Sigmoid colon (tissue), 6 donors: ENCODE measurements at regions not wholly inside any gene's neighbourhood (a gene's known extent, or its start where the extent isn't known, plus 50 kb on each side); places are given as distances from the start of the nearest gene placed in this dataset.
"Not testable (repeated sequence)": the region's sequence is repeated elsewhere in the genome, so short reads cannot be mapped to it uniquely, and the experiment has no call there.

Experiments
- DNase-seq: peaks from one replicate; pipeline ENCODE4 v3.0.0-alpha.2; 2019
- H3K27ac ChIP-seq, 4 donors: fragments of 200-600 bp; sonication (generic); one replicate each; pipeline ENCODE4 v1.5.1; 2016 to 2019; ENCODE audit warnings: mild to moderate bottlenecking in 1 of 4
- H3K27me3 ChIP-seq, 3 donors: fragments of 200-600 bp; sonication (generic); one replicate each; pipeline ENCODE4 v1.5.1; 2019; ENCODE audit warnings: mild to moderate bottlenecking in 1 of 3
- H3K36me3 ChIP-seq, 4 donors: fragments of 200-600 bp; sonication (generic); one replicate each; pipeline ENCODE4 v1.5.1; 2016 to 2019
- H3K4me1 ChIP-seq, 4 donors: fragments of 200-600 bp; sonication (generic); one replicate each; pipeline ENCODE4 v1.5.1; 2017 to 2019
- H3K4me3 ChIP-seq, 4 donors: fragments of 200-600 bp; sonication (generic); one replicate each; pipeline ENCODE4 v1.5.1; 2017 to 2019; ENCODE audit warnings: mild to moderate bottlenecking in 2 of 4, moderate library complexity in 1 of 4
- H3K9me3 ChIP-seq, 4 donors: fragments of 200-600 bp in 3 of 4; sonication (generic) in 3 of 4; one replicate each; pipeline versions ENCODE4 v1.5.1 to v1.6.1; 2013 to 2019
- CTCF ChIP-seq, 4 experiments: fragments of 450-650 bp in 3 of 4; fragments of 200-600 bp in 1 of 4; IDR thresholded peaks; one replicate each; pipeline ENCODE4 v1.5.1; 2016 to 2019; ENCODE audit warnings: antibody characterized with exemption in 4 of 4, mild to moderate bottlenecking in 3 of 4, moderate library complexity in 2 of 4
- EP300 ChIP-seq, 4 donors: sonication (generic); formaldehyde crosslinking; IDR thresholded peaks; one replicate each; pipeline ENCODE4 v1.6.1; 2017; ENCODE audit warnings: antibody characterized with exemption in 4 of 4
- POLR2A ChIP-seq, 2 donors: fragments of 450-650 bp; IDR thresholded peaks; one replicate each; pipeline ENCODE4 v1.6.1; 2016; ENCODE audit warnings: antibody characterized with exemption in 2 of 2, mild to moderate bottlenecking in 2 of 2, moderate library complexity in 2 of 2
- POLR2AphosphoS5 ChIP-seq, 4 donors: sonication (generic); formaldehyde crosslinking; IDR thresholded peaks; one replicate each; pipeline ENCODE4 v1.6.1; 2017; ENCODE audit warnings: antibody characterized with exemption in 4 of 4
- WGBS, 2 donors: extraction: QIAGEN DNeasy Blood & Tissue Kit; methylation state at CpG; one replicate each; pipeline ENCODE4 v1.1.7; 2013; 5-methylcytosine and 5-hydroxymethylcytosine counted together
- intact Hi-C: fragments of 100-400 bp; cut with DNase I; formaldehyde crosslinking; loops from one replicate; pipeline ENCODE4 v1.15.1; 2023
- donor health status: healthy with polysubstance abuse.
- donor health status: healthy.

GRCh38 chrX:30995705-30996104 lies 76.1 kb downstream of the FTHL17 start:
- H3K4me1 ChIP-seq, result no peaks in the 10 kb centered on the region
- H3K4me3 ChIP-seq, result no peak overlapping the region
- H3K27ac ChIP-seq, result no peak overlapping the region
- no peaks in the 10 kb centered on the region for H3K36me3 ChIP-seq
- 93 to 95% methylated on average over 3 of the region's 3 CpGs for WGBS, 2 donors
- intact Hi-C loops, result no loop called here
- H3K9me3 ChIP-seq, result no peaks in the 10 kb centered on the region
- no peaks in the 10 kb centered on the region for H3K27me3 ChIP-seq
- TF ChIP-seq POLR2A (IDR thresholded peaks at IDR 0.05) (no peak), EP300 (IDR thresholded peaks at IDR 0.05) (no peak), CTCF (IDR thresholded peaks at IDR 0.05) (no peak), POLR2AphosphoS5 (IDR thresholded peaks at IDR 0.05) (no peak)
- no peak for DNase-seq

DNA sequence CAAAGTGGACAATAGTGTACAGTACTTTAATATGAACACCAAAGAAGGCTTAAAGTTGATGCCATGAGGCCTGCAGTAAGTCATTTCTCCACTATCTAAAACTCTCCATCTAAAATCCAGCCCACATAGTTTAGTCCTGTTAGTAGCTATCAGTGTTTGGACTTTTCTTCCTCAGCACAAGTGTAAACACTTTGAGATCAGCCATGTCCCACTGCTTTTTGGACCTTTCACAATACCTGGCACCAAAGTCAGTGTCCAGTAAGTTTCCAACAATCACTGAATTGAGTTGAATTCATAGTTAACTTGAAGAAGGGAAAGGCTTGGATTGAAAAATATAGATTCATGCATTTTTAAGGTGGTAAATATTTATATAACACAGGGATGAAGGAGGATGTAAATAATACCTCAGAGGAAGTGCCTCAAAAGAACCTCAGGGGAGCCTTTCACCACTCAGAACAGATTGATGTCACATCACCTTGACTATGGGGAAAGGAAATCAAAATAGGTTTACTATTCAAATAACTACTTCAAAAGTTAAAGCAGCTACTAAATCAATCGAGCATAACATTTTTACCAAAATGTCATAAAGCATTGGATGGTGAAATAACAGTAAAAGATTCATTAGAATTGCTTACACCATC lies 76.7 kb downstream of the FTHL17 start:
- intact Hi-C loops, result no loop called here
- Histone ChIP-seq H3K4me3 (no peak overlapping the region), H3K9me3 (no peaks in the 10 kb centered on the region), H3K27me3 (no peaks in the 10 kb centered on the region), H3K36me3 (no peaks in the 10 kb centered on the region), H3K4me1 (no peaks in the 10 kb centered on the region), H3K27ac (no peak overlapping the region)
- no peak for DNase-seq
- WGBS, 2 donors, result 57 to 61% methylated on average over 1 of the region's 1 CpG
- no peak for TF ChIP-seq CTCF (IDR thresholded peaks at IDR 0.05)
- no peak for TF ChIP-seq POLR2A (IDR thresholded peaks at IDR 0.05)
- no peak for TF ChIP-seq EP300 (IDR thresholded peaks at IDR 0.05)
- no peak for TF ChIP-seq POLR2AphosphoS5 (IDR thresholded peaks at IDR 0.05)

GRCh38 chrX:30994018-30994417 lies 77.8 kb downstream of the FTHL17 start:
- H3K9me3 ChIP-seq, DNase-seq, H3K4me1 ChIP-seq, H3K4me3 ChIP-seq, H3K36me3 ChIP-seq, H3K27me3 ChIP-seq, intact Hi-C loops, H3K27ac ChIP-seq: not testable (repeated sequence)
- 97 to 100% methylated on average over 1 of the region's 1 CpG for WGBS, 2 donors

DNA sequence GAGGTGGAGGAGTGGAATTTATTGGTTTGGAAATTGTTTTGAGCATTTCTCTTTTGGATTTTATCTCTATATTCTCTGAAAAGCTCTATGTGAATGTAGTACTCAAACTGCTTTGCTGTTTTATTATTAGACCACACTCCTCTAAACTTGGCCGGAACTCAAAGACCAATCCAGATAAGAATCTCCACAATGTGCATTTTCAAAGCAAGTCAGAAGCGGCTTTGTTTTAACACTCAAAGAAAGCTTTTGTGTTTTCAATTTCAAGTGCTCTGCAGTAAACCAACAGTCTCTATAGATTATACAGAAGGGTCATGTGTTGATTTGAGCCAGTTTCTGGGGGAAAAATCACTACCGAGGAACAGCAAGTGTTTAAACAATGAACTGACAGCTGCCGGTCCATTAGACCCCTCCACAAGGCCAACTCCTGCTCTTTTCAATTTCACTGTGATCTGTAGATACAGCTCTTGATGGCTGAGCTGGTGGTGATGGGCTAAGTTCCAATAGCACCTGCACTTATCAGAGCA lies 79.4 kb downstream of the FTHL17 start:
- DNase-seq, result no peak
- Histone ChIP-seq H3K36me3 (no peaks in the 10 kb centered on the region), H3K27me3 (no peaks in the 10 kb centered on the region), H3K4me1 (no peaks in the 10 kb centered on the region), H3K4me3 (no peak overlapping the region), H3K27ac (no peak overlapping the region), H3K9me3 (no peaks in the 10 kb centered on the region)
- intact Hi-C loops, result no loop called here
- 4 to 7% methylated on average over 4 of the region's 4 CpGs for WGBS, 2 donors
- no peak for TF ChIP-seq CTCF (IDR thresholded peaks at IDR 0.05)
- TF ChIP-seq EP300 (IDR thresholded peaks at IDR 0.05), result no peak
- TF ChIP-seq POLR2A (IDR thresholded peaks at IDR 0.05), result no peak
- no peak for TF ChIP-seq POLR2AphosphoS5 (IDR thresholded peaks at IDR 0.05)

- H3K27me3 ChIP-seq, result no peaks in the 10 kb centered on the region
- 42 to 70% methylated on average over 2 of the region's 2 CpGs for WGBS, 2 donors
- no peak overlapping the region for H3K4me3 ChIP-seq
- intact Hi-C loops, result no loop called here
- H3K36me3 ChIP-seq, result no peaks in the 10 kb centered on the region
- no peak for TF ChIP-seq EP300 (IDR thresholded peaks at IDR 0.05)
- no peak for TF ChIP-seq POLR2AphosphoS5 (IDR thresholded peaks at IDR 0.05)
- no peak for TF ChIP-seq CTCF (IDR thresholded peaks at IDR 0.05)
- TF ChIP-seq POLR2A (IDR thresholded peaks at IDR 0.05), result no peak
- no peak for DNase-seq
- H3K27ac ChIP-seq, result no peak overlapping the region
- no peaks in the 10 kb centered on the region for H3K9me3 ChIP-seq
- no peaks in the 10 kb centered on the region for H3K4me1 ChIP-seq
Measured at GRCh38 chrX:30990361-30990760, 81.5 kb downstream of the FTHL17 start.
